Keratinocyte (primary cell): ENCODE measurements at regions not wholly inside any gene's neighbourhood (a gene's known extent, or its start where the extent isn't known, plus 50 kb on each side); places are given as distances from the start of the nearest gene placed in this dataset.

Experiments
- DNase-seq: peaks from one replicate; pipeline ENCODE4 v3.0.0-alpha.2; 2011; ENCODE audit warnings: low read depth, missing footprints, low spot score
- FAIRE-seq: peaks from 2 replicates; lab custom pipeline; 2011; peaks lifted over from hg19 to GRCh38; lab: Jason Lieb, UNC
- H2AFZ ChIP-seq: 2 replicates; pipeline ENCODE4 v1.6.0; 2012; ENCODE audit warnings: low read length, control low read depth, inconsistent platforms; ENCODE audit not compliant: control insufficient read depth
- H3K27ac ChIP-seq: 2 replicates; pipeline ENCODE4 v1.5.1; 2011; ENCODE audit warnings: low read length; ENCODE audit not compliant: control insufficient read depth, insufficient read depth
- H3K27me3 ChIP-seq: 3 replicates; pipeline ENCODE4 v1.6.0; 2011; ENCODE audit warnings: low read length; ENCODE audit not compliant: control insufficient read depth, insufficient read depth; ENCODE audit errors: extremely low read depth
- H3K36me3 ChIP-seq, 2 experiments: 2 replicates in 1 of 2; 3 replicates in 1 of 2; pipeline ENCODE4 v1.5.1; 2011; ENCODE audit warnings: low read length in 2 of 2, mild to moderate bottlenecking in 1 of 2; ENCODE audit not compliant: control insufficient read depth in 2 of 2, insufficient read depth in 2 of 2; ENCODE audit errors: extremely low read depth in 1 of 2
- H3K4me1 ChIP-seq: 3 replicates; pipeline ENCODE4 v1.5.1; 2011; ENCODE audit warnings: low read length; ENCODE audit not compliant: control insufficient read depth, insufficient read depth; ENCODE audit errors: extremely low read depth
- H3K4me2 ChIP-seq: 3 replicates; pipeline ENCODE4 v1.6.0; 2011; ENCODE audit warnings: low read depth, low read length; ENCODE audit not compliant: control insufficient read depth, insufficient read depth; ENCODE audit errors: extremely low read depth
- H3K4me3 ChIP-seq, 3 experiments: fragments of 200-600 bp in 1 of 3; sonication (generic) in 1 of 3; 2 replicates in 2 of 3; 3 replicates in 1 of 3; pipeline ENCODE4 v1.5.1; 2011 to 2016; ENCODE audit warnings: low read length in 3 of 3, mild to moderate bottlenecking in 3 of 3, control low read depth in 2 of 3, inconsistent platforms in 1 of 3, low read depth in 1 of 3, mixed read lengths in 1 of 3, mixed run types in 1 of 3, moderate library complexity in 1 of 3; ENCODE audit not compliant: control insufficient read depth in 2 of 3, insufficient read depth in 2 of 3; ENCODE audit errors: extremely low read depth in 1 of 3
- H3K79me2 ChIP-seq: 2 replicates; pipeline ENCODE4 v1.6.0; 2012; ENCODE audit warnings: low read length; ENCODE audit not compliant: control insufficient read depth, insufficient read depth
- H3K9ac ChIP-seq: 3 replicates; pipeline ENCODE4 v1.6.0; 2011; ENCODE audit warnings: low read length; ENCODE audit not compliant: control insufficient read depth, insufficient read depth; ENCODE audit errors: extremely low read depth
- H3K9me1 ChIP-seq: 3 replicates; pipeline ENCODE4 v1.6.0; 2011; ENCODE audit warnings: low read length; ENCODE audit not compliant: control insufficient read depth, insufficient read depth; ENCODE audit errors: extremely low read depth
- H3K9me3 ChIP-seq: 2 replicates; pipeline ENCODE4 v1.5.1; 2012; ENCODE audit warnings: low read depth, low read length; ENCODE audit not compliant: control insufficient read depth
- H4K20me1 ChIP-seq: 3 replicates; pipeline ENCODE4 v1.6.0; 2011; ENCODE audit warnings: low read length; ENCODE audit not compliant: control insufficient read depth, insufficient read depth; ENCODE audit errors: extremely low read depth
- CTCF ChIP-seq, 3 experiments: IDR thresholded peaks in 1 of 3; conservative IDR thresholded peaks in 1 of 3; optimal IDR thresholded peaks in 1 of 3; 2 replicates in 2 of 3; 3 replicates in 1 of 3; pipeline versions ENCODE3 to v1.5.1; 2011; ENCODE audit warnings: low read length in 3 of 3, mild to moderate bottlenecking in 3 of 3, moderate library complexity in 2 of 3, control low read depth in 1 of 3, inconsistent platforms in 1 of 3; ENCODE audit not compliant: insufficient read depth in 2 of 3; ENCODE audit errors: extremely low read depth in 1 of 3
- EZH2 ChIP-seq: IDR thresholded peaks from one replicate; pipeline ENCODE4 v1.6.1; 2012; ENCODE audit warnings: inconsistent platforms, mild to moderate bottlenecking, low read length, moderate library complexity
- dilution Hi-C: fragments of 300-500 bp; cut with MboI; formaldehyde crosslinking; loops from one replicate; pipeline ENCODE4 v1.7.0; 2020; ENCODE audit warnings: low sequenced_read_pairs; ENCODE audit not compliant: extremely low pct_ligation_motif_present

GRCh38 chr1:2946291-2946690 is 75.0 kb upstream of the ACTRT2 start:
- H2AFZ ChIP-seq, result no peak overlapping the region
- H3K4me1 ChIP-seq, result no peaks in the 10 kb centered on the region
- no peak overlapping the region for H3K4me3 ChIP-seq
- dilution Hi-C loops, result no loop called here
- peaks cover 14% of the 10 kb centered on the region for H3K9me3 ChIP-seq
- no peaks in the 10 kb centered on the region for H3K79me2 ChIP-seq
- no peaks in the 10 kb centered on the region for H3K27me3 ChIP-seq
- FAIRE-seq (no peak), DNase-seq (no peak)
- no peaks in the 10 kb centered on the region for H3K36me3 ChIP-seq
- TF ChIP-seq CTCF (optimal IDR thresholded peaks at IDR 0.05 in 1 of 3, IDR thresholded peaks at IDR 0.05 in 1 of 3, conservative IDR thresholded peaks at IDR 0.05 in 1 of 3; ENCODE audit: extremely low read depth in 1 of 3, insufficient read depth in 2 of 3, low read length in 3 of 3), result no peak
- TF ChIP-seq EZH2, result no peak
- no peak overlapping the region for H3K4me2 ChIP-seq
- no peak overlapping the region for H3K9ac ChIP-seq
- H3K9me1 ChIP-seq, result no peaks in the 10 kb centered on the region
- no peak overlapping the region for H3K27ac ChIP-seq
- H4K20me1 ChIP-seq, result no peaks in the 10 kb centered on the region

GRCh38 chr1:2946999-2947690 is 74.1 kb upstream of the ACTRT2 start:
- DNase-seq (no peak), FAIRE-seq (no peak)
- peaks cover 14% of the 10 kb centered on the region for H3K9me3 ChIP-seq
- H2AFZ ChIP-seq, result no peak overlapping the region
- H3K4me1 ChIP-seq, result no peaks in the 10 kb centered on the region
- no peaks in the 10 kb centered on the region for H3K27me3 ChIP-seq
- dilution Hi-C loops, result no loop called here
- no peak overlapping the region for H3K9ac ChIP-seq
- H3K36me3 ChIP-seq, result no peaks in the 10 kb centered on the region
- H3K9me1 ChIP-seq, result no peaks in the 10 kb centered on the region
- no peak overlapping the region for H3K4me3 ChIP-seq
- H3K27ac ChIP-seq, result no peak overlapping the region
- H4K20me1 ChIP-seq, result no peaks in the 10 kb centered on the region
- H3K79me2 ChIP-seq, result no peaks in the 10 kb centered on the region
- no peak overlapping the region for H3K4me2 ChIP-seq
- TF ChIP-seq EZH2, result no peak
- TF ChIP-seq CTCF (optimal IDR thresholded peaks at IDR 0.05 in 1 of 3, IDR thresholded peaks at IDR 0.05 in 1 of 3, conservative IDR thresholded peaks at IDR 0.05 in 1 of 3; ENCODE audit: extremely low read depth in 1 of 3, insufficient read depth in 2 of 3, low read length in 3 of 3), result no peak
